IMR-90 (cell line): ENCODE measurements at regions not wholly inside any gene's neighbourhood (a gene's known extent, or its start where the extent isn't known, plus 50 kb on each side); places are given as distances from the start of the nearest gene placed in this dataset.

Experiments used
- CEBPB ChIP-seq: IDR thresholded peaks from 2 replicates; pipeline ENCODE4 v1.6.1; 2012; ENCODE audit warnings: low read depth, low read length, improper control_type of control experiment
- MAFK ChIP-seq: IDR thresholded peaks from 2 replicates; pipeline ENCODE4 v1.6.1; 2012; ENCODE audit warnings: low read depth, low read length, improper control_type of control experiment
- MAZ ChIP-seq: IDR thresholded peaks from 2 replicates; pipeline ENCODE4 v1.6.1; 2012; ENCODE audit warnings: low read depth, mild to moderate bottlenecking, low read length, improper control_type of control experiment, moderate library complexity, borderline replicate concordance
- MXI1 ChIP-seq: IDR thresholded peaks from 2 replicates; pipeline ENCODE4 v1.6.1; 2012; ENCODE audit warnings: low read depth, mild to moderate bottlenecking, low read length, moderate library complexity, borderline replicate concordance
- POLR2A ChIP-seq: IDR thresholded peaks from 2 replicates; pipeline ENCODE4 v1.6.1; 2012; ENCODE audit warnings: mild to moderate bottlenecking, low read depth, low read length
- RAD21 ChIP-seq: IDR thresholded peaks from 2 replicates; pipeline ENCODE4 v1.6.1; 2012; ENCODE audit warnings: low read length, improper control_type of control experiment
- TF ChIP-seq, protein P1 (sequence below): conservative IDR thresholded peaks from 2 replicates; pipeline ENCODE4 v1.5.1; 2012; ENCODE audit warnings: mild to moderate bottlenecking, low read depth, low read length, improper control_type of control experiment
- TF ChIP-seq, protein P2 (sequence below): fragments of 150-350 bp; IDR thresholded peaks from 2 replicates; pipeline ENCODE4 v1.6.1; 2016; ENCODE audit warnings: low read depth, mild to moderate bottlenecking, low read length, moderate library complexity, borderline replicate concordance

DNA sequence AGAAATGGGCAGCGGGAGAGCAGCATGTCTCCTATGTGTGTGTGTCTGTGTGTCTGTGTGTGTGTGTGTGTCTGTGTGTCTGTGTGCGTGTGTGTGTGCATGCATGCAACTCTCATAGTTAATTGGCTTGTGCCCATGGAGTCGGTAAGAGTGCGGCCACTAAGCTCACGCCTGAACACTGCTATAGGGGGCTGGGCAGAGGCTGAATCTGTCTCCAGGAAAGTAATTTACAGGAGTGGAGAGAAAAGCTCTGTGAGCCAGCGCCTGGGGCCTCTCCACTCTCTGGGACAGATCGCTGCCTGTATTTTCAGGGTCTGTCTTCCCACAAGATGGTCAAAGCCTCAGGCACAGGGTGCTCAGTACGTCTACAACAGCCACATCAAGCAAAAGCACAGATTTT lies 553.4 kb downstream of the TNS1 start:
- TF ChIP-seq, protein P1, sequence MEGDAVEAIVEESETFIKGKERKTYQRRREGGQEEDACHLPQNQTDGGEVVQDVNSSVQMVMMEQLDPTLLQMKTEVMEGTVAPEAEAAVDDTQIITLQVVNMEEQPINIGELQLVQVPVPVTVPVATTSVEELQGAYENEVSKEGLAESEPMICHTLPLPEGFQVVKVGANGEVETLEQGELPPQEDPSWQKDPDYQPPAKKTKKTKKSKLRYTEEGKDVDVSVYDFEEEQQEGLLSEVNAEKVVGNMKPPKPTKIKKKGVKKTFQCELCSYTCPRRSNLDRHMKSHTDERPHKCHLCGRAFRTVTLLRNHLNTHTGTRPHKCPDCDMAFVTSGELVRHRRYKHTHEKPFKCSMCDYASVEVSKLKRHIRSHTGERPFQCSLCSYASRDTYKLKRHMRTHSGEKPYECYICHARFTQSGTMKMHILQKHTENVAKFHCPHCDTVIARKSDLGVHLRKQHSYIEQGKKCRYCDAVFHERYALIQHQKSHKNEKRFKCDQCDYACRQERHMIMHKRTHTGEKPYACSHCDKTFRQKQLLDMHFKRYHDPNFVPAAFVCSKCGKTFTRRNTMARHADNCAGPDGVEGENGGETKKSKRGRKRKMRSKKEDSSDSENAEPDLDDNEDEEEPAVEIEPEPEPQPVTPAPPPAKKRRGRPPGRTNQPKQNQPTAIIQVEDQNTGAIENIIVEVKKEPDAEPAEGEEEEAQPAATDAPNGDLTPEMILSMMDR, result no peak
- TF ChIP-seq MAFK (no peak), MXI1 (no peak), POLR2A (no peak), RAD21 (no peak), CEBPB (no peak), MAZ (no peak)
- TF ChIP-seq, protein P2, sequence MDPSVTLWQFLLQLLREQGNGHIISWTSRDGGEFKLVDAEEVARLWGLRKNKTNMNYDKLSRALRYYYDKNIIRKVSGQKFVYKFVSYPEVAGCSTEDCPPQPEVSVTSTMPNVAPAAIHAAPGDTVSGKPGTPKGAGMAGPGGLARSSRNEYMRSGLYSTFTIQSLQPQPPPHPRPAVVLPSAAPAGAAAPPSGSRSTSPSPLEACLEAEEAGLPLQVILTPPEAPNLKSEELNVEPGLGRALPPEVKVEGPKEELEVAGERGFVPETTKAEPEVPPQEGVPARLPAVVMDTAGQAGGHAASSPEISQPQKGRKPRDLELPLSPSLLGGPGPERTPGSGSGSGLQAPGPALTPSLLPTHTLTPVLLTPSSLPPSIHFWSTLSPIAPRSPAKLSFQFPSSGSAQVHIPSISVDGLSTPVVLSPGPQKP, result no peak
